VCaP (cell line): ENCODE measurements at regions not wholly inside any gene's neighbourhood (a gene's known extent, or its start where the extent isn't known, plus 50 kb on each side); places are given as distances from the start of the nearest gene placed in this dataset.

Experiments used
- H3K27ac ChIP-seq: fragments of 450-650 bp; 2 replicates; pipeline ENCODE4 v1.5.1; 2017
- TF ChIP-seq, protein P1 (sequence below): fragments of 450-650 bp; conservative IDR thresholded peaks from 2 replicates; pipeline ENCODE4 v1.5.1; 2017; ENCODE audit warnings: mild to moderate bottlenecking, moderate library complexity

- no peak overlapping the region for H3K27ac ChIP-seq
- TF ChIP-seq, protein P1, sequence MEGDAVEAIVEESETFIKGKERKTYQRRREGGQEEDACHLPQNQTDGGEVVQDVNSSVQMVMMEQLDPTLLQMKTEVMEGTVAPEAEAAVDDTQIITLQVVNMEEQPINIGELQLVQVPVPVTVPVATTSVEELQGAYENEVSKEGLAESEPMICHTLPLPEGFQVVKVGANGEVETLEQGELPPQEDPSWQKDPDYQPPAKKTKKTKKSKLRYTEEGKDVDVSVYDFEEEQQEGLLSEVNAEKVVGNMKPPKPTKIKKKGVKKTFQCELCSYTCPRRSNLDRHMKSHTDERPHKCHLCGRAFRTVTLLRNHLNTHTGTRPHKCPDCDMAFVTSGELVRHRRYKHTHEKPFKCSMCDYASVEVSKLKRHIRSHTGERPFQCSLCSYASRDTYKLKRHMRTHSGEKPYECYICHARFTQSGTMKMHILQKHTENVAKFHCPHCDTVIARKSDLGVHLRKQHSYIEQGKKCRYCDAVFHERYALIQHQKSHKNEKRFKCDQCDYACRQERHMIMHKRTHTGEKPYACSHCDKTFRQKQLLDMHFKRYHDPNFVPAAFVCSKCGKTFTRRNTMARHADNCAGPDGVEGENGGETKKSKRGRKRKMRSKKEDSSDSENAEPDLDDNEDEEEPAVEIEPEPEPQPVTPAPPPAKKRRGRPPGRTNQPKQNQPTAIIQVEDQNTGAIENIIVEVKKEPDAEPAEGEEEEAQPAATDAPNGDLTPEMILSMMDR: no peak
Measured at GRCh38 chr10:43963793-43964425, 315.2 kb upstream of the ZNF32 start.

- TF ChIP-seq, protein P1: no peak
- no peak overlapping the region for H3K27ac ChIP-seq
Measured at GRCh38 chr10:43963379-43963778, 314.7 kb upstream of the ZNF32 start.

DNA sequence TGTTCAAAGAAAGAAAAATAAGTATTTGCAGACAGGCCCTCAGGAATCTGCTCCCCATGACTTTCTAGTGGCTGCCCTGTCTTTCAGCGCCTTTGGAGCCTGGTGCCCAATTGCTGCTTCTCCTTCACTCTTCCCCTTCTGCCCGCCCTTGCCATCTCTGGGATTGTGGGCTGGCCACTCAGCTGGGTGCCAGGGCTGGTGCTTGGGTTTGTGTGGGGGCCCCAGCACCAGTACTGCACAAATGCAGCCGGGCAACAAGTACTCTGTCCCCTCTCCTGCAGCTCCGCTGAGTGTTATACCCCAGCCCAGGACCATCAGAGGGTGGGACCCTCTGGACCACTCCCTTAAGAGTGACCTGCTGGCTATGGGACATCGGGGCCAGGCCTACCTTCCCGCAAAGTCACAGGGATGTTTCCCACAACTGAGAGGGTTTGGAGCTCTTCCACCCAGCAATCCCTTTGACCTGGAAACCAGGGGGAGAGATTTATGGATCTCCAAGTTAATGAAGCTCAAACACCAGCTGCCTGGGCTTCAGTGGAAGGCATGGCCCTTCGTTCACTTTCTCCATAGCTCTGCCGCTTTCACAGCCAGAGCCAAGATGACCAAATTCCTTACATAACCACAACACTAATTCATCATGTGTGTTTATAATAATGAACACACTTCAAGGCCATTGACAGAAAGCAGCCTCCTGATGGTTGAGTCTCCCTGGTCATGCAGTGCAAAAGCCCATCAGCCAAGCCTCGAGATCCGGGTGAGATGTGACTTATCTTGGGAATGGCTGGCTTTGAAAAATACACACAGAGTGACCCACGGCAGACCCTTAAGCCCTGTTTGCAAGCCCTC, 313.9 kb upstream of the ZNF32 start:
- TF ChIP-seq, protein P1: no peak
- H3K27ac ChIP-seq: no peak overlapping the region

DNA sequence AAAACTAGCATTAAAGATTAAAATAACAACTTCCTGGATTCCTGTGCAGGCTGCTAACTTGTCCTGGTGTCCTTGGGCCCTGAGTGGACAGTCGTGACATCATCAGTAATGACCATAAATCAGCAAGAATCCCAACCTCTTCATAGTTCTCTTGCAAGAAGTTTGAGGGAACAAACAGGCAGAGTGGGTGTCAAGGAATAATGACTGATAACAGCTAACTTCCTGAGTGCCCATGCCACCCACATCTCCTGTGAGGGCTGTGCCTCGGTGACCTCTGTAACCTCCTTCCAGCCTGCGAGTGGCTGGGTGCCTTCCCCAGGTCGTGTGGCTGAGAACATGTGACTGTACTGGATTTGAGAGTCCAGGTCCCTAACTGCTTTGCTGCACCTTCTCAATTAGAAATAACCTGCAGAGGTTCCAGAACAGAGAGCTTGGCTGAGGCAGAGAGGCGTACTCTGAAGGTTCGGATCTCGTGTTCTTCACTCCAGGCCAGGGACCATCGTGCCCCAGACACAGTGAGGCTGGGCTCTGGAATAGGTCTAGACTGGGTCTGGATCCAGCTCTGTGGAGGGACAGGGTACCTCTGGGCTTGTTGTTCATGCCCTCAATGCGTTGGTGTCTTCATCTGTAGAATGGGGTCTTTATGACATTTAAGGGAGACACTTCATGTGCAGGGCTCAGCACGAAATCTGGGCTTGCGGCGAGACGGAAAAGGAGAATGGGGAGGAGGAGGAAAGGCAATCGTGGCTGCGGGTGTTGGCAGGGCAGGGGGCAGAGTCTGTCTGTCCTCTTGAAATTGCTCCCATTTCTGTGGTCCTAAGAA, 313.1 kb upstream of the ZNF32 start:
- TF ChIP-seq, protein P1: no peak
- H3K27ac ChIP-seq: no peak overlapping the region

DNA sequence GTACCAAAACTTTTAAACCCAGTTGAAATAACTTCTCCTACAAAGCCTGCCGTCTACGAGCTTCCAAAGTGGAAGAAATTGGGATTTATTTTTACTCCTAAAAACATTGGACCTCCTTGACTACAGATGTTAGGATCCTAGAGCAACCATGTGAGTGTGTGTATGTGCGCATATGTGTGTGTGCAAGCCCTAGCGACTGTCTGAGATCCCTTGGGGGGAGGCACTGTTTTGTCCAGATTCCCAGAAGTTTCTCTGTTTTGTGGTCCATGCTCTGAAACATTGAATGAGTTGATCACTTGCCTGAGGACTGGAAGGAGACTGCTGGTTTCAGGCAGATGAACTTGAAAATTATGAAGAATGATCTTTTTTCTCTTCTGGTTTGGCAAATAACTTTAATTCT, 312.3 kb upstream of the ZNF32 start:
- TF ChIP-seq, protein P1: no peak
- no peak overlapping the region for H3K27ac ChIP-seq

GRCh38 chr10:43960477-43960876, 311.8 kb upstream of the ZNF32 start:
- TF ChIP-seq, protein P1: no peak
- no peak overlapping the region for H3K27ac ChIP-seq

DNA sequence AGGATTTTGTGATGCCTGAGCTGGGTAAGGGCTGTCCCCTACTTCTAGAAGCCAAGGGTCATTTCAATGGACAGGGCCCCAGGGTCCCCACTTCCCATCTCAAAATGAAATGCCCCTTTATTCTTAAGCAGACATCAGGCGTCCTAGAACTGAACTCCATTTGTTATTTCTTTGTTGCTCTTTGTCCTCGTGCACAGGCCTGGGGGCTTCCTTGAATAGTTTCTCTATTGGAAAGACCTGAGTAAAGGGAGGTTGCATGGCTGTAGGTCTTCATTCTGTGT, 311.4 kb upstream of the ZNF32 start:
- TF ChIP-seq, protein P1: no peak

More for the DNA sequence above, 311.4 kb upstream of the ZNF32 start:
- H3K27ac ChIP-seq: no peak overlapping the region
